Erythroblast (primary cell): ENCODE measurements at regions not wholly inside any gene's neighbourhood (a gene's known extent, or its start where the extent isn't known, plus 50 kb on each side); places are given as distances from the start of the nearest gene placed in this dataset.

Source experiments
- DNase-seq, 2 experiments: peaks; one replicate each; lab custom pipeline; 2025; lab: John Stamatoyannopoulos, UW
- GATA1 ChIP-seq: IDR thresholded peaks from 2 replicates; pipeline ENCODE4 v1.6.1; 2011; ENCODE audit warnings: low read depth, mild to moderate bottlenecking, control low read depth, low read length, moderate library complexity
- POLR2A ChIP-seq: IDR thresholded peaks from 2 replicates; pipeline ENCODE4 v1.6.1; 2011; ENCODE audit warnings: mild to moderate bottlenecking, low read length

DNA sequence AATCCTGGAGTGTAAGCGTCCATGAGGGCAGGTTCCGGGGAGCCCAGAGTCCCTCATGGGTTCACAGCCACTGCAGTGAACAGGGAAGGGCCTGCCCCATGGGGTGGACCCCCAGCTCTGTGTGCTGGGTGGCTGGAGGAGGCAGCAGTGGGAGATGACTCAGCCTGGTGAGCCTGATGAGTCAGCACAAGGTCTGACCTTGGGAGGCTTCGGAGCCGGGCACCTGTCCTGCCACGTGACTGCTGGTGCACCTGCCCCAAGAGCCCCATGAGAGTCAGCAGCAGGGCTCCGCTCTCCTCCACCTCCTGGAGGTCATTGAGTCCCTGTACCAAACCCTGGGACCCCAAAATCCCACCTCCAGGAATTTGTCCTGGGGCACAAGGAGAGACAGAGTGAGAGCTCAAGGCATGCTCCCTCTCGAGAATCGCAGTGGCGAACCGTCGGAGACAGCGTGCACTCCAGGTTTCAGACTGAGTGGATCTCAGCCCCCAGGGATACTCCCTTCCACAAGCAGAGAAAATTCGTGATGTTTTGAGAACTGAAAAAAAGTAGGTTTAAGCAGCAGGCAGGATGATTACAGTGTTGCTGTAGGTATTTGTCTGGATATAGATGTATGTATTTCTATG is 1221.7 kb downstream of the BRD1 start:
- no peak for DNase-seq
- TF ChIP-seq POLR2A (no peak), GATA1 (no peak)

DNA sequence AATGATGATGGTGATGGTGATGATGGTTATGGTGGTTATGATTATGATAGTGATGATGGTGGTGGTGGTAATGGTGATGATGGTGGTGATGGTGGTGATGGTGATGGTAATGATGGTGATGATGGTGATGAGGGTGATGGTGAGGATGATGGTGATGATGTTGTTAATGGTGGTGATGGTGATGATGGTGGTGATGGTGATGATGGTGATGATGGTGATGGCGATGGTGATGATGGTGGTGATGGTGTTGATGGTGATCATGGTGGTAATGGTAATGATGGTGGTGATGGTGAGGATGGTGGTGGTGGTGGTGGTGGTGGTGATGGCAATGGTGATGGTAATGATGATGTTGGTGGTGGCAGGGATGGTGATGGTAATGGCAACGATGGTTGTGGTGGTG is 1222.5 kb downstream of the BRD1 start:
- DNase-seq: no peak
- no peak for TF ChIP-seq GATA1
- no peak for TF ChIP-seq POLR2A

DNA sequence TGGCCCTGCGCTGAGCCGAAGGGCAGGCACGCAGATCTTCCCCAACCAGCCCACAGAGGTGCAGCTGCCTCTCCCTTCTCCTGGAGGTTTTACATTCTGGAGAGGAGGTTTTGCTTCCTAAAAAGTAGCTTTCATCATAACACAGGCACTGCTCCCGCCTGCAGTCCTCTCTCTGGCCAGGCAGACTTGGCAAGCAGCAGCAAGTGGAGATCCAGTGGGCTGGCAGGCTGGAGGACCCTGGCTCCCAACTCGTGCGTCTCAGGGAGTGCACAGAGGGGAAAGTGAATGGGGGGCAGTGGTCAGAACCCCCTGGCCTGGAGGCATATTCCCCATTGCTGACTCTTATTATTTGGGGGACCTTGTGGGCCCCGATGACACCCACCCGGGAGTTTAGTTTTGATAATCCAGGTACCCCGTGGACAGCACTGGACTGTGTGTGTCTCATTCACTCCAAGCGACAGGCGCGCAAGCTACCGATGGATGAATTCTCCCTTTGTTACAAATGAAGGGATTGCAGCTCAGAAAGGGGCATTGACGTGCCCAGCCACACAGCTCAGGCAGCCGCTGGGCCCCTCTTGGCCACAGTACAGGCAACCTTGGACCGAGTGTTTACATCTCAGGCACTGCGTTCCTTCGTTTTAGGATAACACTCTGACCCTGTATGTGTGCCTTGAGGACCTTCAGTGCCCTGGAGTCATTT is 1223.9 kb downstream of the BRD1 start:
- TF ChIP-seq POLR2A (no peak), GATA1 (no peak)
- no peak for DNase-seq

DNA sequence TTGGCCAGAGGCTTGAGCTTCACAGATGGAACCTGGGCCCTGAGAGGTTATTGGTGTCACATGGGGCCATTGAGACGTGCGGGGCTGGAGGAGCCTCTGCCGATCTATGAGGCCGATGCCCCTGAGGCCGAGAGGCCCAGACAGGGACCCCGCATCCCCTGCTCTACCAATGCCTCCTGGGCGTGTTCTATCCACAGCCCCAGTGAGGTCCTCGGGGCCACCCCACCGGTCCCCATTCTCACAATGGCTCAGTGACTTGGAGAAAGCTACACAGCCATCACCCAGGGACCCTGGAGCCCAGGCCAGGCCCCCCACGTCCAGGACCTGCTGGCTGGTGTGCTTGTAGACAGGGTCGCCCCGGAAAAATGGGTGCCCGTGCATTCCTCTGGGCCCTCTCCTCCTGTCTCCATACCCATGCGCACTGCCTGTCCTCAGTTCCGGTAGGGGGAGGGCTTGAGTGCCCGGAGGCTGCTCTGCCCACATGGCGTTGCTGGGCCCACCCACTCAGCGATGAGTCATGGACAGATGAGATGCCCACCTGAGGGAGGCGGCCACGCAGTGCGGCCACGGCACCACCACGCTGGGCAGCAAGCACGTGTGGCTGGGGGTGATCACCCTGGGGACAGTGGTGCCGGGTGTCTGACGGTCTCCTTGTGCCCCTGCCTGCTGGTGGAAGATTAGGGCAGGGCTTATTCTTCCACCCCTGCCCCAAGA is 1224.7 kb downstream of the BRD1 start:
- no peak for TF ChIP-seq POLR2A
- no peak for TF ChIP-seq GATA1

DNA sequence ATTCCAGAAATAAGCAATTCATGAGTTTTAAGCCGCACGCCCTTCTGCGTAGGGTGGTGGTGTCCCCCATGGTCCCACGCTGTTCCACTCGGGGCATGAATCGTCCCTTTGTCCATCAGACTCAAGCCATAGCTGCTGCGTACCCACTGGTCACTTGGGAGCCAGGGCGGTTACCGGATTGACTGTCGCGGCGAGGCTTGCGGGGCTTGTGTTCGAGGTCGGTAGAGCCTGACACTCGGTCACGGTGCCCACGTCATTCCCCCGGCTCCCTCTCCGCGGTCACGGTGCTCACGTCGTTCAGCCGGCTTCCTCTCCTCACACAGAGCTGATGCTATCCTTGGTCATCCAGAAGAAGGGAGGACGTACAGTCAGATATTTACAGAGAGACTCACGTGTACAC is 1227.0 kb downstream of the BRD1 start:
- TF ChIP-seq POLR2A: no peak
- no peak for DNase-seq

More for the DNA sequence above, 1224.7 kb downstream of the BRD1 start:
- no peak for DNase-seq

DNA sequence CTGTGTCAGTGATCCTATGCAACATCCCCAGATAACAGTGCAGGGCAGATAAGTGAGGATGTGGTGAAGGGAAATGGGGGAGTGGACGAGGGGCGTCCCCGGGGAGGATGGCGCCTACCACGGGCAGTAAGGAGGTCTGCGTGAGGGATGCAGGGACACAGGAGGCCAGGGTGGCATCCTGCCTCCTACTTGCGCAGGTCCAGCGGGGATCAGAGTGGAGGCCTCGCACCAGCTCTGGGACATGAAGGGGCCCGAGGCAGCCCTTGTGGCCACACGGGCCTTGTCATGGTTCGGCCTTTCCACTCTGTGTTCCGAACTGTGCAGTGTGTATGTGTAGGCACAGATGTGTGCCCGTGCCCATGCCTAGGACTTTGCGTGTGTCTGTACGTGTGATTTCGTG is 1227.5 kb downstream of the BRD1 start:
- TF ChIP-seq POLR2A (no peak), GATA1 (no peak)
- DNase-seq: no peak

- no peak for DNase-seq
- TF ChIP-seq POLR2A (no peak), GATA1 (no peak)
Measured at GRCh38 chr22:48599346-48599745, 1228.3 kb downstream of the BRD1 start.

DNA sequence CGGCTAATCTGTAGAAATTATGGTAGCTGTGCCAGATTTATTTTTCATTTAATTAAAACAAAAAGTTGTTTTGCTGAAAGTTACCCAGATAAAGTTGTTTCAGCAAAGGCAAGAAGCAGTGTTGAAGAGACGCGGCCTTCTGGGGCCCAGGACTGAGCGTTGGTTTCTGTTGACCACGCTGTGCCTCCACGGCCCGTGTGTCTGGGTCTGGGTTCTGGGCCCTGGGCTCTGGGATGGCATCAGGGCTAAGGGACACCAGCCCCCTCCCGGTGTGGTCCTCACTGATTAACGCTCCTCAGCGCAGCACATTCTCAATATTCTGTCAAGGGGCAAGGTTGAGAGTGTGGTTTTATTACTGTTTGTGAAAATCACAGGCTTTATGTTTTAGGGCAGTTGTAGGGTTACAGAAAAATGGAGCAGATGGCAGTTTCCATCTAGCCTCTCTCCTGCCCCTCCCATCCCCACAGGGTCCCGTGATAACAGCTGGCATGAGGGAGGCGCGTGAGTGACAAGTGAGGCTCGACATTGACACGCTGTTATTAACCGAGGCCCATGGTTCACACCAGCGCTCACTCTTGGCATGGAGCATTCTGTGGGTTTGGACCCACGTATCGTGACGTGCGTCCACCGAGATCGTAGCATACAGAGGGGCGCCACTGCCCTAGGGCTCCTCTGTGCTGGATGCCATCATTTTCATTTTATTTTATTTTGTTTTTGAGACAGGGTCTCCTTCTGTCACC is 1231.4 kb downstream of the BRD1 start:
- no peak for TF ChIP-seq GATA1
- TF ChIP-seq POLR2A: no peak
- no peak for DNase-seq

DNA sequence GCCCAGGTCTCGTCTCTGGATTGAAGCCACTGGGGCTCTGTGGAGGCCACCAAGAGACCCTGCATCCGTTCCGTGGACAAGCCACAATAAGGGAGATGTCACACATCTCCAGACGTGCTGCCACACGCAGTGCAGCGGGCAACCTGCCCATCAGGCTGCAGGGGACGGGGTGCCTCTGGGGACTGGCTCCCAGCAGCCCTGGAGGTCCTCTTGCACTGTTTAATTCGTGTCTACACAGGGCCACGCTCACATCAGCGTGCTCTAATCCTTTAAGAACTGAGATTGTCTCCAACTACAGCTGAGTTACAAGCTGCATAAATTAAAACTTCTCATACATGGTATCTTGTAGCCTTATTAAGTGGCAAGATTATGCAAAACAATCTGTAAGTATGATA is 1232.2 kb downstream of the BRD1 start:
- DNase-seq: no peak
- TF ChIP-seq GATA1 (no peak), POLR2A (no peak)

DNA sequence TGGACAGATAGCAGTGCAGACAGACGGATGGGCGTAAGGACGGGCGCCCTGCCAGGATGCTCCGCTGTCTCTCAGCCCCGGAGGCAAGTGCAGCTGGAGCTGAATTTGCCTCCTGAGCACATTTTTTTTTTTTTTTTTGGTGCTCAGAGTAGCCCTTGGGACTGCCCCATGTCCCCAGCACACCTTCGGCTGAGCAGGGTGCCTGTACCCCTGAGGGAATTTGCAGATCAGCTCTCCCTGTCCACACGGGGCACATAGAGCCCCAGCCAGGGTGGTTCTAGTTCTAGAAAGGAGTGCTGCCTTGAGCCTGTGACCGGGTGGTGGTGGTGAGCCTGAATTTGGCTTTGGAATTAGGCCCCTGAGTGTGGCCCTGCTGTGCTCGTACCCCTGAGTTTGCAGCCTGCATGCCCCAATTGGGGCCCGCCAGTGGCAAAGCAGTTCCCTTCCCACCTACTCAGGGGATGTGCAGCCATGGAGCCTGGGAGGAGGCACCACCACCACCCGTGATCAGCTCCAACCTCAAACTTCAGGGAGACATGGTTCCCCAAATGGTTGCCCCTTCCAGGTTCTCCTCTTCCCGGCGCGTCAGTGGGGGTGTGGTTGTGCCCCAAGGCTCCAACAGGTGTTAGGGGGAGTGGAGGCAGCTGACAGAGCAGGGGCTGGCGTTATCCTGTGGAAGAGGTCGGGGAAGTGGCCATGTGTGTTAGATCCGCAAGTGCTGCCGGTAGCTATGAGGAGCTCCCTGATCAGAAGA is 1232.7 kb downstream of the BRD1 start:
- DNase-seq: no peak
- TF ChIP-seq POLR2A (no peak), GATA1 (no peak)

- no peak for TF ChIP-seq GATA1
- DNase-seq: no peak
Measured at GRCh38 chr22:48594016-48594756, 1233.5 kb downstream of the BRD1 start.

DNA sequence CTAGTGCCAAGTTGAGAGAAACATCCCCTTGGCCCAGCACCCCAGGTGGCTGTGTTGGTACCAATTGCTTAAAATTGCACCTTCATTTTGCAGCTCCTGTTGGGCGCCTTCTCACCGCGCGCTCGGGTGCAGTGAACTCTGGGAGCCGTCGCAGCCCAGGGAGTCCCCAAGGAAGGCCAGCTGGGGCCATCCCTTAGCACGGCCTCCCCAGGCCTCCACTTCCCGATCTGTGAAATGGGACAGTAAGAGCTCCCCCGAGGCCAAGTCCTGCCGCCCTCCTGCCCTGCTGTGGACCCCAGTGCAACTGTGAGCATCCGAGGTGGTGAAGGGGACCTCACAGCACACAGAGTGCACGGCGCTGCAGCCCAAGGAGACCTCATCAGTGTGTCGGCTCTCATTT is 1234.1 kb downstream of the BRD1 start:
- no peak for DNase-seq
- TF ChIP-seq GATA1 (no peak), POLR2A (no peak)

DNA sequence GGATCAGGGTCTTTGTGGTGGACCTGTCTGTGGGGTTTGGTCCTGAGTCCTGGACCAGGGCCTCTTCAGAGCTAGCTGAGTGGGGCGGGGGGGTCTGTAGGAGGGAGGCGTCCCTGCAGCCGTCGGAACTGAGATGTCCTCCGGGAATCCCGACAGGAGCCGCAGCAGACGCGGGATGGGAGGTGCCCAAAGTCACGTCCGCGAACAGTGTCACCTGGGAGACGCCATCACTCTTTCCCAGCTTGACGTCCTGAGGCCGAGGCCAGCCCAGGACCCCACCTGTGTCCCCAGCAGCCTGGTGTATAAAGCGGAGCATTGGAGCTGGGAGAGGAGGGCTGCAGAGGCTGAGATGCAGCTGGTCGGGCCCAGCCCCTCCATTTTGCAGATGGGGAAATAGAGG is 1234.7 kb downstream of the BRD1 start:
- no peak for TF ChIP-seq GATA1
- no peak for TF ChIP-seq POLR2A
- no peak for DNase-seq
